ENCODE measurements at regions not wholly inside any gene's neighbourhood (a gene's known extent, or its start where the extent isn't known, plus 50 kb on each side); places are given as distances from the start of the nearest gene placed in this dataset.
"Not testable (repeated sequence)": the region's sequence is repeated elsewhere in the genome, so short reads cannot be mapped to it uniquely, and the experiment has no call there.

GRCh38 chr12:72865921-72866320 lies 593.8 kb downstream of the TRHDE start:
- no peak for DNase-seq (ENCODE audit: low spot score)

GRCh38 chr12:72869024-72869423 lies 596.9 kb downstream of the TRHDE start:
- DNase-seq (ENCODE audit: low spot score), result no peak

- DNase-seq (ENCODE audit: low spot score), result no peak
These were observed 600.2 kb downstream of the TRHDE start for GRCh38 chr12:72872238-72872887.

GRCh38 chr12:72872996-72873395 lies 600.8 kb downstream of the TRHDE start:
- no peak for DNase-seq (ENCODE audit: low spot score)

- DNase-seq (ENCODE audit: low spot score), result no peak
These were observed 603.9 kb downstream of the TRHDE start for GRCh38 chr12:72876092-72876491.

GRCh38 chr12:72888693-72889092 lies 616.5 kb downstream of the TRHDE start:
- DNase-seq (ENCODE audit: low spot score), result no peak

GRCh38 chr12:72889791-72890190 lies 617.6 kb downstream of the TRHDE start:
- DNase-seq (ENCODE audit: low spot score), result no peak

GRCh38 chr12:72901685-72902084 lies 629.5 kb downstream of the TRHDE start:
- DNase-seq (ENCODE audit: low spot score), result no peak

- DNase-seq (ENCODE audit: low spot score), result no peak
These were observed 653.5 kb downstream of the TRHDE start for GRCh38 chr12:72925716-72926115.

GRCh38 chr12:72931838-72932237 lies 659.7 kb downstream of the TRHDE start:
- not testable (repeated sequence) for DNase-seq (ENCODE audit: low spot score)

- no peak for DNase-seq (ENCODE audit: low spot score)
These were observed 665.3 kb downstream of the TRHDE start for GRCh38 chr12:72937486-72937885.

- no peak for DNase-seq (ENCODE audit: low spot score)
These were observed 685.3 kb downstream of the TRHDE start for GRCh38 chr12:72957454-72957853.

- DNase-seq (ENCODE audit: low spot score), result no peak
These were observed 694.5 kb downstream of the TRHDE start for GRCh38 chr12:72966684-72967083.

GRCh38 chr12:72974954-72975555 lies 702.9 kb downstream of the TRHDE start:
- no peak for DNase-seq (ENCODE audit: low spot score)

GRCh38 chr12:72978999-72979398 lies 706.8 kb downstream of the TRHDE start:
- DNase-seq (ENCODE audit: low spot score), result no peak

- DNase-seq (ENCODE audit: low spot score), result no peak
These were observed 710.2 kb downstream of the TRHDE start for GRCh38 chr12:72982356-72982755.

- no peak for DNase-seq (ENCODE audit: low spot score)
These were observed 714.8 kb downstream of the TRHDE start for GRCh38 chr12:72986963-72987362.

- DNase-seq (ENCODE audit: low spot score), result no peak
These were observed 717.3 kb downstream of the TRHDE start for GRCh38 chr12:72989458-72989947.

- DNase-seq (ENCODE audit: low spot score), result not testable (repeated sequence)
These were observed 722.9 kb downstream of the TRHDE start for GRCh38 chr12:72995029-72995428.

- no peak for DNase-seq (ENCODE audit: low spot score)
These were observed 723.4 kb downstream of the TRHDE start for GRCh38 chr12:72995616-72996015.

GRCh38 chr12:73001806-73002205 lies 729.6 kb downstream of the TRHDE start:
- not testable (repeated sequence) for DNase-seq (ENCODE audit: low spot score)

- not testable (repeated sequence) for DNase-seq (ENCODE audit: low spot score)
These were observed 730.3 kb downstream of the TRHDE start for GRCh38 chr12:73002504-73002903.

GRCh38 chr12:73009138-73009834 lies 737.1 kb downstream of the TRHDE start:
- DNase-seq (ENCODE audit: low spot score), result not testable (repeated sequence)
